ENCODE measurements at regions not wholly inside any gene's neighbourhood (a gene's known extent, or its start where the extent isn't known, plus 50 kb on each side); places are given as distances from the start of the nearest gene placed in this dataset.

- no peak overlapping the region for H2AFZ ChIP-seq (ENCODE audit: low read length)
- DNase-seq (ENCODE audit: low read depth in 2 of 2): no peak
- no peak overlapping the region for H3K9ac ChIP-seq (ENCODE audit: insufficient read depth, low read length)
- H4K20me1 ChIP-seq (ENCODE audit: control insufficient read depth, extremely low read depth, insufficient read depth, low read length): no peaks in the 10 kb centered on the region
- TF ChIP-seq CTCF (conservative IDR thresholded peaks at IDR 0.05 in 1 of 2, IDR thresholded peaks at IDR 0.05 in 1 of 2; ENCODE audit: low read depth in 1 of 2, low read length in 2 of 2) (no peak), EZH2 (IDR thresholded peaks at IDR 0.05; ENCODE audit: low read length, missing control alignments) (no peak)
- no peaks in the 10 kb centered on the region for H3K36me3 ChIP-seq (ENCODE audit: control insufficient read depth, insufficient read depth, low read length)
- H3K27ac ChIP-seq (ENCODE audit: insufficient read depth, low read length): no peak overlapping the region
- no peak overlapping the region for H3K4me3 ChIP-seq (replicated peaks in 1 of 4; ENCODE audit: control extremely low read depth in 1 of 4, insufficient read depth in 1 of 4, low read depth in 3 of 4, low read length in 4 of 4)
- no peaks in the 10 kb centered on the region for H3K79me2 ChIP-seq (ENCODE audit: control insufficient read depth, insufficient read depth, low read length)
- H3K27me3 ChIP-seq (ENCODE audit: control insufficient read depth, insufficient read depth, low read length): peaks cover 3% of the 10 kb centered on the region
- no peaks in the 10 kb centered on the region for H3K9me3 ChIP-seq (ENCODE audit: control insufficient read depth, insufficient read depth, low read depth, low read length)
- no peak overlapping the region for H3K4me2 ChIP-seq (ENCODE audit: extremely low read depth, insufficient read depth, low read length)
- no peaks in the 10 kb centered on the region for H3K4me1 ChIP-seq (ENCODE audit: control insufficient read depth, extremely low read depth, insufficient read depth, low read length)
Measured at GRCh38 chr1:240008298-240008697, 83.4 kb upstream of the FMN2 start.

DNA sequence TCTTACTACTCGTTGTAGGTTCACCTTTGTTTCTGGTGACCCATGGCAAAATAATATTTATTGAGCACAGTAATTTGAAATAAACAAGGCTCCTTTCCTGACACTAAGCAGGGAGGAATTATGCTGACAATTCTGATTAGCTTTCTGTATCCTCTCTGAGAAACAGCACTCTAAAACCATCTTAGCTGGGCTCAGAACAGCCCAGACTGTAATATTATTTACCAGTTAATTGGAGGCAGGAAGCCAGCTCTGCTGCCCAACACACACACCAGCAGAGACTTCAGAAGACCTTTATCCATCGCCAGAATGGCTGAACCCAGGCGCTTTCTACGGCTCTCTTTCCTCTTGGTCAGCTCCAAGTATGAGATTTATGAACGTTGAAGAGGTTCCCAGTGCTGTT lies 77.6 kb upstream of the FMN2 start:
- Histone ChIP-seq H4K20me1 (ENCODE audit: control insufficient read depth, extremely low read depth, insufficient read depth, low read length) (no peaks in the 10 kb centered on the region), H3K27me3 (ENCODE audit: control insufficient read depth, insufficient read depth, low read length) (peaks cover 3% of the 10 kb centered on the region), H3K79me2 (ENCODE audit: control insufficient read depth, insufficient read depth, low read length) (no peaks in the 10 kb centered on the region), H3K9me3 (ENCODE audit: control insufficient read depth, insufficient read depth, low read depth, low read length) (no peaks in the 10 kb centered on the region), H3K27ac (ENCODE audit: insufficient read depth, low read length) (no peak overlapping the region), H3K36me3 (ENCODE audit: control insufficient read depth, insufficient read depth, low read length) (no peaks in the 10 kb centered on the region), H3K4me1 (ENCODE audit: control insufficient read depth, extremely low read depth, insufficient read depth, low read length) (no peaks in the 10 kb centered on the region), H3K9ac (ENCODE audit: insufficient read depth, low read length) (no peak overlapping the region), H3K4me3 (replicated peaks in 1 of 4; ENCODE audit: control extremely low read depth in 1 of 4, insufficient read depth in 1 of 4, low read depth in 3 of 4, low read length in 4 of 4) (no peak overlapping the region), H3K4me2 (ENCODE audit: extremely low read depth, insufficient read depth, low read length) (no peak overlapping the region), H2AFZ (ENCODE audit: low read length) (no peak overlapping the region)
- no peak for TF ChIP-seq CTCF (conservative IDR thresholded peaks at IDR 0.05 in 1 of 2, IDR thresholded peaks at IDR 0.05 in 1 of 2; ENCODE audit: low read depth in 1 of 2, low read length in 2 of 2)
- TF ChIP-seq EZH2 (IDR thresholded peaks at IDR 0.05; ENCODE audit: low read length, missing control alignments): no peak
- DNase-seq (ENCODE audit: low read depth in 2 of 2): no peak

GRCh38 chr1:240018617-240019016 lies 73.1 kb upstream of the FMN2 start:
- Histone ChIP-seq H3K27ac (ENCODE audit: insufficient read depth, low read length) (no peak overlapping the region), H3K9me3 (ENCODE audit: control insufficient read depth, insufficient read depth, low read depth, low read length) (no peaks in the 10 kb centered on the region), H3K4me1 (ENCODE audit: control insufficient read depth, extremely low read depth, insufficient read depth, low read length) (no peaks in the 10 kb centered on the region), H3K79me2 (ENCODE audit: control insufficient read depth, insufficient read depth, low read length) (no peaks in the 10 kb centered on the region), H3K9ac (ENCODE audit: insufficient read depth, low read length) (no peak overlapping the region), H3K27me3 (ENCODE audit: control insufficient read depth, insufficient read depth, low read length) (no peaks in the 10 kb centered on the region), H2AFZ (ENCODE audit: low read length) (no peak overlapping the region), H3K4me3 (replicated peaks in 1 of 4; ENCODE audit: control extremely low read depth in 1 of 4, insufficient read depth in 1 of 4, low read depth in 3 of 4, low read length in 4 of 4) (no peak overlapping the region), H4K20me1 (ENCODE audit: control insufficient read depth, extremely low read depth, insufficient read depth, low read length) (no peaks in the 10 kb centered on the region), H3K36me3 (ENCODE audit: control insufficient read depth, insufficient read depth, low read length) (no peaks in the 10 kb centered on the region), H3K4me2 (ENCODE audit: extremely low read depth, insufficient read depth, low read length) (no peak overlapping the region)
- TF ChIP-seq EZH2 (IDR thresholded peaks at IDR 0.05; ENCODE audit: low read length, missing control alignments) (no peak), CTCF (conservative IDR thresholded peaks at IDR 0.05 in 1 of 2, IDR thresholded peaks at IDR 0.05 in 1 of 2; ENCODE audit: low read depth in 1 of 2, low read length in 2 of 2) (no peak)
- no peak for DNase-seq (ENCODE audit: low read depth in 2 of 2)
